ENCODE measurements at regions not wholly inside any gene's neighbourhood (a gene's known extent, or its start where the extent isn't known, plus 50 kb on each side); places are given as distances from the start of the nearest gene placed in this dataset.
"Not testable (repeated sequence)": the region's sequence is repeated elsewhere in the genome, so short reads cannot be mapped to it uniquely, and the experiment has no call there.

GRCh38 chr11:134876226-134876625 lies 464.2 kb upstream of the B3GAT1 start:
- no peak for DNase-seq (ENCODE audit: low read depth, low spot score)

DNA sequence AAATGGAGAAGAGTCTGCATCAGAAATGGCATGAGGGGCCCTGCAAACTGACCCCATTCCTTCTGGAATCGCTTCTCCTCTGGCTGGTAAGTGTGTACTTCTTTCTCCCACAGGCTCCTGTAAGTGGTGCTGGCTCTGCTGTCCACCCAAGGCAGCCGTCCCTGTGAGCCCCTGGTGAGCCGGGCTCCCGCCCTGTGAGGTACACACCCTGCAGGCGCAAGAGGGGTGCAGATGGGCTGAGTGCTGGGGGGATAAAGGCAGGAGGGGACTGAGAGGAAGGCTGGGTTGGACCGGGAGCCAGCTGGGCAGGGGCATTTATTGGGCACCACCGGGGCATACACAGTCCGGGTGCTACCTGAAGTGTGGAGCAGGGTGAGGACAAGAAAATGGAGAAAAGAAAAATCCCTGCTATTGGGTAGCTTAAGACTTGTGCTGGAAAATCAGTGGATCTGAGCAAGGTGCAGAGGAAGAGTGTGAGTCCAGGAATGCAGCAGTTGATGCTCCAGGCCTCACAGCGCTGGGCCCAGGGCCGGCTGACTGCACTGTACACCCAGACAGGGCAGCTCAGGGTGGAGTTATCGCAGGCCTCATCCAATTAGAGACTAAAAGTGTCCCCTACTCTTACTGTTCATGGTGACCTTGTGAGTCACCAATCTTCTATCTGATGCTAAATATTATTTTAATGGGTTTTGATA lies 455.1 kb upstream of the B3GAT1 start:
- no peak for DNase-seq (ENCODE audit: low read depth, low spot score)

GRCh38 chr11:134866215-134866614 lies 454.2 kb upstream of the B3GAT1 start:
- no peak for DNase-seq (ENCODE audit: low read depth, low spot score)

- no peak for DNase-seq (ENCODE audit: low read depth, low spot score)
Observed at GRCh38 chr11:134864968-134865305, 452.9 kb upstream of the B3GAT1 start.

GRCh38 chr11:134864233-134864967 lies 452.4 kb upstream of the B3GAT1 start:
- no peak for DNase-seq (ENCODE audit: low read depth, low spot score)

GRCh38 chr11:134863294-134863693 lies 451.3 kb upstream of the B3GAT1 start:
- DNase-seq (ENCODE audit: low read depth, low spot score): no peak

DNA sequence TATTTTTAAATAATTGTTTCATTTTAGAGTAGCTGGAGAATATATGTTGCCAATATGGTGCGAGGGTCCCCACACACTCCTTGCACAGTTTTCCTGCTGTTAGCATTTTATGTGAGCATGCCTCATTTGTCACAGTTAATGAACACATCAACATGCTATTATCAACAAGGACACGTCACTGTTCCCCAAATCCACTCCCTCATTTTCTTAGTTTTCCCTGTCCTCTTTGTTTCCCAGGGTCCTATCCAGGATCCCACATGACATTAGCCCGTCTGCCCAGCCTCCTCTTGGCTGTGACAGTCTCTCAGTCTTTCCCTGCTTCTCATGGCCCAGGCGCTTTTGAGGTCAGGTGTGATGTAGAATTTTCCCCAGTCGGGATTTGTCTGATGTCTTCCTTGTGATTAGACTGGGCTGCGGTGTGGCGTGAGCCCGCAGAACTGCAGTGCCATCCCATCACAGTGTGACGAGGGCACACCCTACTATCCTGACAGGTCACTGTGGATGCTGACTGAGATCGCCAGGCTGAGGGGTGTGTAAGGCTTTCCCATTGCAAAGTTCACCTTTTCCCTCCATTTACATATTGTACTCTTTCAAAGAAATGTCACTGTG lies 450.6 kb upstream of the B3GAT1 start:
- DNase-seq (ENCODE audit: low read depth, low spot score): no peak

- no peak for DNase-seq (ENCODE audit: low read depth, low spot score)
Observed at GRCh38 chr11:134862105-134862502, 450.1 kb upstream of the B3GAT1 start.

GRCh38 chr11:134861490-134862104 lies 449.6 kb upstream of the B3GAT1 start:
- no peak for DNase-seq (ENCODE audit: low read depth, low spot score)

DNA sequence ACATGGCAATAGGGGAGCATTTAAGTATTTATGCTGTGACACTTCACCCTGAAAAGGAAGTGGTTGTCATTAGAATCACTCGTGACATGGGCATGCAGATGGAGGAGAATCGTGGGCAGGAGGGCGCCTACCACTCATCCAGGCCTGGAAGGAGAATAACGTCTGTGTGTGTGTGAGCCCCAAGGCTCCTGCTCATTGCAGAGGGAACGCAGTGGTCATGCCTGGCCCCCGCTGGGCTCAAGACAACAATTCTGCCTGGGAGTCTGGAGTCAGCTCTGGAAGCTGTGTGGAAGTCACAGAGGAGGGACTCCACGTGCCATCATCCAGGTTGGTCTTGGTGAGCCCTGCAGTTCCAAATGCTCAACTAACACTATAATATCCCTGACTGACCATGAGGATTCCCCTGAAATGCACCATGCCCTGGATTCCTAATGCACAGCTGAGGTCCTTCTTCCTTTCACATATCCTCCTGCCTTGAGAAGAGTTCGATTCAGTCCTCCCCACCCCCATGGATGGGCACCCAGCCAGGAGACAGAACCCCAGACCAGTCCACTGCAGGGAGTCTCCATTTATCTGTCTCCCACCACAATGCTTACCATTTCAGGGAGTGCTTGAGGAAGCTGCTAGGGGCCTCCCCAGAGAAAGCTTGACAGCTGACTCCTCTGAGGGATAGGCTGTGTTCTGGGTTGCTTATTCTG lies 446.9 kb upstream of the B3GAT1 start:
- no peak for DNase-seq (ENCODE audit: low read depth, low spot score)

DNA sequence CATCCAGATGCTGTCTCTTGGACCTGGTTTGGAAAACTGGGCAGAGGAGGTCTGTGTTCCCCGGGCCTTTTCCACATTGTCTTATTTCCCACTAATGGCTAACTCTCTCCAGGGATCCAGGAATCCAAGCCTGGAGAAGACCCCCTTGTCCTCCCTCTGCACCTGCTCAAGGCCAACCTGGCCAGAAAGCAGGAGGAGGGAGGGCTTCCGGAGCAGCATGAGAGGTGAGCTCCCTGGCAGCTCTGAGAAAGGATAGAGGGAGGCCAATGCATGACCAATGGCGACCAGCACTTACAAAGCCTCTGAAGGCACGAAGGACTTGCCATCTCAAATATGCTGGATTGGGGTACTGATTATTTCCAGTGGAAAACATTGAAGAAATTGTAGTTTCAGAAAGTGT lies 445.0 kb upstream of the B3GAT1 start:
- no peak for DNase-seq (ENCODE audit: low read depth, low spot score)

DNA sequence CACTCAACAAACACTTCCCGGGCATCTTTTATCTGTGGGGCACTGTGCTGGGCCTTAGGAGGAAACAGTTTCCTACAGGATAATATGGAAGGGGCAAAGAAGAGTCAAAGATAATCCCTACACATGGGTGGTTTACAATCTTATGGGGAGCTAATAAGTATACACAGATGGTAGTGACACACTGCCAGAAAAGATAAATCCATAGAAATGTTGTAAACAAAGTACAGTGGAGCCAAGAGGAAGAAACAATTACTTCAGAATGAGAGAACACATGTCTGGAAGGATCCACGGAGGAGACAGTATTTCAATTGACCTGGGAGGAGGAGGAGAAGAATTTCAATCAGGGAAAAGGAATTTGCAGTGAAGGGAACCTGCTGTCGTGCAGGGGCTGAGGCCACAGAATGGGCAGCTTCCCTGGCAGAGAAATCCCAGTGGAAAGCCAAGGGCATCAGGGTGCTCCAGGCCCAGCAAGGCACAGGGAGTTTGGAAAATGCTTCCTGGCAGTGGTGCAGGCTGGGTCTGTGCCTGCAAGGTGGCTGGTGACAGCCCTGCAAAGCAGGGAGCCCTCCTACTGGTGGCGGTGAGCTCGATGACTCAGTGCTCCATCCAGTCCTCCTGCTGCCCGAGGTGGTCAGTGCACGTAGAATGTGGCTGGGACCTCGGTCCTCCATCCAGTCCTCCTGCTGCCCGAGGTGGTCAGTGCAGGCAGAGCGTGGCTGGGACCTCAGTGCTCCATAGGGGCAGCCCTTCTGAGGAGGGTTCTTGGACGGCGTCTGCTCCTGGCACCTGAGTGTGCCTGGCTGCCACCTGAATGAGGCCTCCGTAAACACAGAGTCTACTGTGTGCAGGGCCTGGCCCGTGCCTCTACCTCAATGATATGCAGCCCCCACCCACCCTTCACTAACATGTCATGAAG lies 444.3 kb upstream of the B3GAT1 start:
- no peak for DNase-seq (ENCODE audit: low read depth, low spot score)

GRCh38 chr11:134853992-134854991 lies 442.2 kb upstream of the B3GAT1 start:
- DNase-seq (ENCODE audit: low read depth, low spot score): no peak

DNA sequence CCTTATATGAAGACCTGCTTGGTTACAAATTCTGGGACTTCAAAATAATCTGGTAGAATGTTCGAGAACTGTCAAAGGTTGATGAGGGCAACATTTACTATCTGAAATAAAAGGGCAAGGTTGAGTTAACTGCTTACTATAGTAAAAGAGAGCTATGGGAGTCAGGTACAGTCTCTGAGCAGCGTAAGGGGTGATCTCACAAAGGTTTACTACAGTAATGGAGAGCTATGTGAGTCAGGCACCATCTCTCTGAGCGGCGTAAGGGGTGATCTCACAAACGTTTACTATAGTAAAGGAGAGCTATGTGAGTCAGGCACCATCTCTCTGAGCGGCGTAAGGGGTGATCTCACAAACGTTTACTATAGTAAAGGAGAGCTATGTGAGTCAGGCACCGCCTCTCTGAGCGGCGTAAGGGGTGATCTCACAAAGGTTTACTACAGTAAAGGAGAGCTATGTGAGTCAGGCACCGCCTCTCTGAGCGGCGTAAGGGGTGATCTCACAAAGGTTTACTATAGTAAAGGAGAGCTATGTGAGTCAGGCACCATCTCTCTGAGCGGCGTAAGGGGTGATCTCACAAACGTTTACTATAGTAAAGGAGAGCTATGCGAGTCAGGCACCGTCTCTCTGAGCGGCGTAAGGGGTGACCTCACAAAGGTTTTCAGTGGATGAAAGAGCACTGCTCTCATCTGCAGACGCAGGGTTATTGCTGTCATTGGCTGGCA lies 439.6 kb upstream of the B3GAT1 start:
- DNase-seq (ENCODE audit: low read depth, low spot score): not testable (repeated sequence)

GRCh38 chr11:134850566-134850965 lies 438.5 kb upstream of the B3GAT1 start:
- no peak for DNase-seq (ENCODE audit: low read depth, low spot score)

- no peak for DNase-seq (ENCODE audit: low read depth, low spot score)
Observed at GRCh38 chr11:134849833-134850232, 437.8 kb upstream of the B3GAT1 start.

GRCh38 chr11:134847083-134847715 lies 435.2 kb upstream of the B3GAT1 start:
- no peak for DNase-seq (ENCODE audit: low read depth, low spot score)

GRCh38 chr11:134846328-134847082 lies 434.5 kb upstream of the B3GAT1 start:
- DNase-seq (ENCODE audit: low read depth, low spot score): no peak

Measured in activated CD4-positive, CD25-positive, alpha-beta regulatory T cell treated with anti-CD3 and anti-CD28 coated beads, Interleukin-2, amount 50 U/mL, for 16 hours (primary cell).